ENCODE measurements at regions not wholly inside any gene's neighbourhood (a gene's known extent, or its start where the extent isn't known, plus 50 kb on each side); places are given as distances from the start of the nearest gene placed in this dataset.

DNA sequence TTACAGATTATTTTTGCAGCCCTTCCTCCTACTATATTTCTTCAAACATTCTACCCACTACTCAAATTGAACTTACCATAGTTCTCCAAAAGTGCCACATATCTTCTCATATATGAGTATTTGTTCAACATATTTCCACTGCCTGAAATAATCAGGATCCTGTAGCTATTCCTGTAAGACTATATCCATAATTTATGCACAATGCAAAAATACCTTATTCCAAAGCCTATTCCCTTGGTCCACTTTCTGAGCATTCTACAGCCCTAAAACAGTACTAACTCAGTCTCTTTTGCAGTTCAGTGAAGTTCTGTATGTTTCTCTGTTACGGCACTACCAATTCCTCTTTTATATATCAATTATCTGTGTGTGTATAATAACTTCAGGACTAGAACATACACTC lies 1283.7 kb upstream of the ADGRL2 start:
- H3K27me3 ChIP-seq (ENCODE audit: control insufficient read depth, insufficient read depth, low read length, poor library complexity, severe bottlenecking), result no peaks in the 10 kb centered on the region
- H3K9me3 ChIP-seq (ENCODE audit: control insufficient read depth, low read length), result no peaks in the 10 kb centered on the region
- H3K4me3 ChIP-seq (ENCODE audit: insufficient read depth, low read depth, low read length), result no peak overlapping the region
- H3K4me1 ChIP-seq (ENCODE audit: control insufficient read depth, insufficient read depth, low read length), result no peaks in the 10 kb centered on the region
- H3K27ac ChIP-seq (ENCODE audit: insufficient read depth, low read depth, low read length, poor library complexity, severe bottlenecking), result no peak overlapping the region
- WGBS, 2 experiments, result no CpG with 5 or more reads among the region's 1 CpG
- H3K36me3 ChIP-seq (ENCODE audit: control insufficient read depth, insufficient read depth, low read length), result no peaks in the 10 kb centered on the region

DNA sequence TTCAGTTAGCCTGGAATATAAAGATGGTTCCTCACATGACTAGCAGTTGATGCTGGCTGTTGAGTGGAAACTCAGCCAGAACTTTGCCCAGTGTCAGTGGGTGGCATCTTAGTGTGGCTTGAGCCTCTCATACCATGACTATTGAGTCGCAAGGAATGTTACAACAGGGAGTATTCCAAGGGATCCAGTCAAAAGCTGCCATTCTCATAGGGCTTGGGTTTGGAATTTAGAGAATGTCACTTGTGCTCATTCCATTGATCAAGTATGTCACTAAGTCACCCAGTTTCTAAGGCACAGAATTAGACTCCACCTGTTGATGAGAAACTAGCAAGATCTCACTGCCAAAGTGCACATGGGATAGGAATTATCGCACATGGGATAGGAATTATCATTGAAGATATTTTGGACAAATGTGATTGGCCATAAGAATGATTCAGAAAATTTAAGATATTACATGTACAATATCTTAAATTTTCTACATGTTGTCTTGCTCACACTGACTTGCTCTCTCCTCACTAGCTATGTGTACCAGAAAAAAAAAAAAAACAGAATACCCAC lies 1290.7 kb upstream of the ADGRL2 start:
- Histone ChIP-seq H3K4me1 (ENCODE audit: control insufficient read depth, insufficient read depth, low read length) (no peaks in the 10 kb centered on the region), H3K27me3 (ENCODE audit: control insufficient read depth, insufficient read depth, low read length, poor library complexity, severe bottlenecking) (no peaks in the 10 kb centered on the region), H3K27ac (ENCODE audit: insufficient read depth, low read depth, low read length, poor library complexity, severe bottlenecking) (no peak overlapping the region), H3K36me3 (ENCODE audit: control insufficient read depth, insufficient read depth, low read length) (no peaks in the 10 kb centered on the region), H3K9me3 (ENCODE audit: control insufficient read depth, low read length) (no peaks in the 10 kb centered on the region), H3K4me3 (ENCODE audit: insufficient read depth, low read depth, low read length) (no peak overlapping the region)
- WGBS, 2 experiments, result 62 to 73% methylated on average over 1 to 2 of the region's 2 CpGs

DNA sequence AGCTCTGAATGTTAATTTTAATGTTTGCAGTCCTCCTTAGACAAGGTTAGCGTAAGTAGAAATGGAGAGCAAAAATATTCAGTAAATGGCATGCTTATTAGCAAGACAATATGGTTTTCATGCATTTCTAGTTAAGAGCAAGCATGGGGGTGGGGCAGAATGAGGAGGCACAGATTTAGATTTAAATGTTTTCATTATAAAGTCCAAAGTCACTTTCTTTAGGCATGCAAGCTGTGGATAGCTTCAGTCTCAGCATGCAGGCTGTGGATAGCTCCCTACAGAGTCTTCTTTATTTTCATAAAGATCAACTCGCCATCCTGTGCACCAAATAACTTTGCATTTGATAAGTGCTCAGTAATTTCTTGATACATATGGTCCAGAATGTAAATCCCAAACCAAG lies 1294.5 kb upstream of the ADGRL2 start:
- 77 to 91% methylated on average over 2 of the region's 2 CpGs for WGBS, 2 experiments

DNA sequence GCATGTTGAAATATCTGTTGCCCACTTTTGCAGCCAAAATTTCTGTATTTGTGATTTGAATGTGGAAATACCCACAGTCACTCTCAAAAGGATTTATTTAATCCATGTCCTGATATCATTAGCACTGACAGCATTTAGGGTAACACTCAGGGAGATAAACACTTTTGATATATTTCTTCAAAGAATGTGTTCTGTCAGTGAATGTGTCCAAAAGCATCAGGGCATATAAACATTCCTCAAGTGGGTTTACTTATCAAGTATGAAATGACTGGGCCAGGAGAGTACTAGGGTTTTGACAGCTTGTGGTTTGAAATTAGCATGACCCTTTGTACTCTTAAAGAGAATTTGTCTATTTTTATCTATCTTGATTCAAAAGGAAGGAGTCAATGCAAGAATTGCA lies 1302.1 kb upstream of the ADGRL2 start:
- no peaks in the 10 kb centered on the region for H3K4me1 ChIP-seq (ENCODE audit: control insufficient read depth, insufficient read depth, low read length)
- H3K9me3 ChIP-seq (ENCODE audit: control insufficient read depth, low read length), result no peaks in the 10 kb centered on the region
- no peaks in the 10 kb centered on the region for H3K27me3 ChIP-seq (ENCODE audit: control insufficient read depth, insufficient read depth, low read length, poor library complexity, severe bottlenecking)
- no peak overlapping the region for H3K27ac ChIP-seq (ENCODE audit: insufficient read depth, low read depth, low read length, poor library complexity, severe bottlenecking)
- no peaks in the 10 kb centered on the region for H3K36me3 ChIP-seq (ENCODE audit: control insufficient read depth, insufficient read depth, low read length)
- H3K4me3 ChIP-seq (ENCODE audit: insufficient read depth, low read depth, low read length), result no peak overlapping the region

More for the DNA sequence above, 1294.5 kb upstream of the ADGRL2 start:
- Histone ChIP-seq H3K36me3 (ENCODE audit: control insufficient read depth, insufficient read depth, low read length) (no peaks in the 10 kb centered on the region), H3K4me3 (ENCODE audit: insufficient read depth, low read depth, low read length) (no peak overlapping the region), H3K27ac (ENCODE audit: insufficient read depth, low read depth, low read length, poor library complexity, severe bottlenecking) (no peak overlapping the region), H3K27me3 (ENCODE audit: control insufficient read depth, insufficient read depth, low read length, poor library complexity, severe bottlenecking) (no peaks in the 10 kb centered on the region), H3K4me1 (ENCODE audit: control insufficient read depth, insufficient read depth, low read length) (no peaks in the 10 kb centered on the region), H3K9me3 (ENCODE audit: control insufficient read depth, low read length) (no peaks in the 10 kb centered on the region)

DNA sequence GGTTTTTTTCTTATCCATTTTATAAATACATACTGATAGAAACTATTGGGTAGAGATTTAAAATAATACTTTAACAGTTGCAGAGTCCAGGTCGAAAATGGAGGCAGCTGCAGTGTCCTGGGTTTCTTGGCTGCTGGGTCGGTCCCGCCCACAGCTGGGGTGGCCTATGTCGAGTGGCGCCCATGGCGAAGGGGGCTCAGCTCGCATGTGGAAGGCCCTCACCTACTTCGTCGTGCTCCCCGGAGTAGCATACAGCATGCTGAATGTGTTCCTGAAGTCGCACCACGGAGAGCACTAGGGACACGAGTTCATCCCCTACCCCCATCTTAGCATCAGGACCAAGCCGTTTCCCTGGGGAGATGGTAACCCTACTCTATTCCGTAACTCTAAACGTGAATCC lies 1304.9 kb upstream of the ADGRL2 start:
- WGBS, 2 experiments, result 93 to 96% methylated on average over 16 of the region's 16 CpGs
- H3K4me3 ChIP-seq (ENCODE audit: insufficient read depth, low read depth, low read length), result no peak overlapping the region
- H3K27me3 ChIP-seq (ENCODE audit: control insufficient read depth, insufficient read depth, low read length, poor library complexity, severe bottlenecking), result no peaks in the 10 kb centered on the region
- H3K4me1 ChIP-seq (ENCODE audit: control insufficient read depth, insufficient read depth, low read length), result no peaks in the 10 kb centered on the region
- no peaks in the 10 kb centered on the region for H3K36me3 ChIP-seq (ENCODE audit: control insufficient read depth, insufficient read depth, low read length)
- H3K27ac ChIP-seq (ENCODE audit: insufficient read depth, low read depth, low read length, poor library complexity, severe bottlenecking), result no peak overlapping the region
- H3K9me3 ChIP-seq (ENCODE audit: control insufficient read depth, low read length), result no peaks in the 10 kb centered on the region

DNA sequence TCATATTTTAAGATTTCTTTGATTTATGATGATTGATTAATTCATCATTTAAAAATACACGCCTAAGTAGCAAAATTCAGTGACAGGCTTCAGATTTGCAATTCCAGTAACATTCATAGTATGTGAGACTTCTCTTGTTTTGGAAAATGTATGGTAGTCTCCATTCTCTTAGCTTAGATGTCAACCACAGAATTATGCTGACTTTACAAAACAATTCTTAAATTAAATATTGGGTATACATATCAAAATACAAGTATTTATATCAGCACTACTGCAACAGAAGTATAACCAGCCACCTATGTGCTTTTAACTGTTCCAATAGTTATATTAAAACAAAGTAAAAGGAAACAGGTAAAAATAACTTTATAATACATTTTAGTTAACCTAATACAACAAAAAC lies 1328.6 kb upstream of the ADGRL2 start:
- H3K4me1 ChIP-seq (ENCODE audit: control insufficient read depth, insufficient read depth, low read length), result no peaks in the 10 kb centered on the region
- H3K9me3 ChIP-seq (ENCODE audit: control insufficient read depth, low read length), result no peaks in the 10 kb centered on the region
- no peak overlapping the region for H3K27ac ChIP-seq (ENCODE audit: insufficient read depth, low read depth, low read length, poor library complexity, severe bottlenecking)

DNA sequence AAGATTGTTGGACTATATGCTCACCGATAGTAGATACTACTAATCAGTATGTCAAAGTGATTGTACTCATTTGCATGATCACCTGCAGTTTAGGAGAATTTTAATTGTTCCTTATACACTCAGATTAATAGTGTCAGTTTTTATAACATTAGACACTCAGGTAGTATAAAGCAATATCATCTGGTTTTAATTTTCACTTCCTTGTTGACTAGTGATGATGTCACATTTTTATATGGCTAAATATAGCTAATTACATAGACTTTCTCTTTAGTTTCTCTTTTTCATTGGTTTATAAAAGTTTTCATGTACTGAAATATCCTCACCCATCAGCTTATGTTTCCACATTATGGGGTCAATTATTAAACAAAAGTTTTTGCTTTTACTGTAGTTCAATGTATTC lies 1332.4 kb upstream of the ADGRL2 start:
- WGBS, 2 experiments, result 86 to 100% methylated on average over 1 of the region's 1 CpG
- Histone ChIP-seq H3K4me1 (ENCODE audit: control insufficient read depth, insufficient read depth, low read length) (no peaks in the 10 kb centered on the region), H3K9me3 (ENCODE audit: control insufficient read depth, low read length) (no peaks in the 10 kb centered on the region), H3K4me3 (ENCODE audit: insufficient read depth, low read depth, low read length) (no peak overlapping the region), H3K27ac (ENCODE audit: insufficient read depth, low read depth, low read length, poor library complexity, severe bottlenecking) (no peak overlapping the region), H3K36me3 (ENCODE audit: control insufficient read depth, insufficient read depth, low read length) (no peaks in the 10 kb centered on the region), H3K27me3 (ENCODE audit: control insufficient read depth, insufficient read depth, low read length, poor library complexity, severe bottlenecking) (no peaks in the 10 kb centered on the region)

More for the DNA sequence above, 1328.6 kb upstream of the ADGRL2 start:
- 100% methylated on average over 1 of the region's 1 CpG for WGBS, 2 experiments
- Histone ChIP-seq H3K36me3 (ENCODE audit: control insufficient read depth, insufficient read depth, low read length) (no peaks in the 10 kb centered on the region), H3K27me3 (ENCODE audit: control insufficient read depth, insufficient read depth, low read length, poor library complexity, severe bottlenecking) (no peaks in the 10 kb centered on the region), H3K4me3 (ENCODE audit: insufficient read depth, low read depth, low read length) (no peak overlapping the region)

DNA sequence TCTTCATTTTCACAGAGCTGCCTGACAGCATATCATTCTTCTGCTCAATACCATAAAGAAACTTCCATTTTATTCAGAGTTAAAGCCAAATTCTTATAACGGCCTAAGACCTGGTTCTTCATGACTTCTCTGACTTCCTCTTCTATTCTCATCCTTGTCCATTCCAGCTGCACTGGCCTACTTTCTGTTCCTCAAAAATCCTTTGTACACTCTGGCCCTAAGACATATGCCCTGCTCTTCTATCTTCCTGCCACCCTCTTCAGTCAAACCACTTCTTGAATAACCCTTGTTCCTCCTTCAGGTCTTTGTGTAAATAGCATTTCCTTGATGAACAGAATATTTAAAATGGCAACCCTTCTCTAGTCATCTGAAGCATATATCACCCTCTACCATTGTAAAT lies 1338.7 kb upstream of the ADGRL2 start:
- H3K4me3 ChIP-seq (ENCODE audit: insufficient read depth, low read depth, low read length), result no peak overlapping the region
- H3K27me3 ChIP-seq (ENCODE audit: control insufficient read depth, insufficient read depth, low read length, poor library complexity, severe bottlenecking), result no peaks in the 10 kb centered on the region
- no peaks in the 10 kb centered on the region for H3K36me3 ChIP-seq (ENCODE audit: control insufficient read depth, insufficient read depth, low read length)
- H3K4me1 ChIP-seq (ENCODE audit: control insufficient read depth, insufficient read depth, low read length), result peaks cover 6% of the 10 kb centered on the region
- no peak overlapping the region for H3K27ac ChIP-seq (ENCODE audit: insufficient read depth, low read depth, low read length, poor library complexity, severe bottlenecking)
- 95 to 96% methylated on average over 1 of the region's 1 CpG for WGBS, 2 experiments
- H3K9me3 ChIP-seq (ENCODE audit: control insufficient read depth, low read length), result no peaks in the 10 kb centered on the region

DNA sequence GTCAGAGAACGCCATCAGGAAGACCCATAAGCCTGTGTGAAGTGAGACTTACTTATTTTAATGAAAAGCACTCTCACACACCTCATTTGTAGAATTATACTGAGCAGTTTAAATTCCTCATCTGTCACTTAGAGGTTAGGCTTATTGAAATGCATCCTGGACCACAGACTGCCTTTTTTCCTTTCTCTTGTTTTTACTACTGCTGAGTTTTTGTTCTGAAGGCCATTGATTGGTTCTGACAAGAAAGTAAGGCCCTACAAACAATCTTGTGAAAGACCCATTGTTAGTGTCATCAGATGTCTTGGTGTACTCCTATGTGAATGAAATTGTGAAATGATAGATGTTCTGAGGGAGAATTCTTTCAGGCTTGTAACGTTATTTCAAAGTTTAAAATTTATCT lies 1343.3 kb upstream of the ADGRL2 start:
- Histone ChIP-seq H3K27me3 (ENCODE audit: control insufficient read depth, insufficient read depth, low read length, poor library complexity, severe bottlenecking) (no peaks in the 10 kb centered on the region), H3K36me3 (ENCODE audit: control insufficient read depth, insufficient read depth, low read length) (no peaks in the 10 kb centered on the region), H3K9me3 (ENCODE audit: control insufficient read depth, low read length) (no peaks in the 10 kb centered on the region), H3K4me1 (ENCODE audit: control insufficient read depth, insufficient read depth, low read length) (peaks cover 11% of the 10 kb centered on the region), H3K27ac (ENCODE audit: insufficient read depth, low read depth, low read length, poor library complexity, severe bottlenecking) (no peak overlapping the region), H3K4me3 (ENCODE audit: insufficient read depth, low read depth, low read length) (no peak overlapping the region)
- 20 to 67% methylated on average over 1 of the region's 2 CpGs for WGBS, 2 experiments

DNA sequence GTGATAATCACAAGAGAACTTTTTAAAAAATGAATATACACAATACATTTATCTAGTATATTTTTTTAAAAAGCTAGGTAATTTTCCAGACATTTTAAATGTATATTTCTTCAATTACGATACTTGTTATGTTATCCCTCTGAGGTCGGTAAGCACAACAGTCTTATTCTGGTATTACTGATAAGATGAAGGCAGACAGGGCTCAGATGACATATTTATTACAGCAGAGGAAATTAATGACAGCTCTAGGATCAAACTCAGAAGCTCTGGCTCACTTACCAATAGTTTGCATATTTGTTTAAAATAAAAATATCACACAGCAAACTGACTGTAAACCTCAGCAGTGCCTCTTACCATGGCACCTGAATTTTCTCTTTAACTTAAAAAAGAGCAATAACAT lies 1347.0 kb upstream of the ADGRL2 start:
- Histone ChIP-seq H3K27ac (ENCODE audit: insufficient read depth, low read depth, low read length, poor library complexity, severe bottlenecking) (no peak overlapping the region), H3K4me1 (ENCODE audit: control insufficient read depth, insufficient read depth, low read length) (peaks cover 11% of the 10 kb centered on the region), H3K9me3 (ENCODE audit: control insufficient read depth, low read length) (no peaks in the 10 kb centered on the region), H3K36me3 (ENCODE audit: control insufficient read depth, insufficient read depth, low read length) (no peaks in the 10 kb centered on the region), H3K4me3 (ENCODE audit: insufficient read depth, low read depth, low read length) (no peak overlapping the region), H3K27me3 (ENCODE audit: control insufficient read depth, insufficient read depth, low read length, poor library complexity, severe bottlenecking) (no peaks in the 10 kb centered on the region)
- WGBS, 2 experiments, result 100% methylated on average over 2 of the region's 2 CpGs

DNA sequence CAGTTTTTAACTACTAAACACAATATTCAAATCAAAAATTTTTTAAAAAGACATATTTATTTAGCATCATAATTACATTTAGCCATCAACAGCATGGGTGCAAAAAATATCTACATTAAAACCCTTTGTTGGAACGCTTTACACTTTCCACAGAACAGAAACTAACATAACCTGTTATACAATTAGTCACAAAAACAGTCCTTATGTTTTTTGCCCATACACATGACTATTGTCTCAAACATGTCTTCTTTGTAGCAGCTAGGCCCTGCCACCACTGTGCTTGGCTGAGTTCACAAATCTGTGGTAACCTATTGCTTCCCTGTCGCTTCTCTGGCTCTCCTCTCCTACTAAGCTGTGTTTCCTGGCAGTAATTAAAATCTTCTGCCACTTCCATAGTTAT lies 1350.0 kb upstream of the ADGRL2 start:
- no peak overlapping the region for H3K27ac ChIP-seq (ENCODE audit: insufficient read depth, low read depth, low read length, poor library complexity, severe bottlenecking)
- WGBS, 2 experiments, result 94 to 95% methylated on average over 2 of the region's 2 CpGs
- H3K27me3 ChIP-seq (ENCODE audit: control insufficient read depth, insufficient read depth, low read length, poor library complexity, severe bottlenecking), result no peaks in the 10 kb centered on the region
- H3K9me3 ChIP-seq (ENCODE audit: control insufficient read depth, low read length), result no peaks in the 10 kb centered on the region
- no peak overlapping the region for H3K4me3 ChIP-seq (ENCODE audit: insufficient read depth, low read depth, low read length)
- H3K4me1 ChIP-seq (ENCODE audit: control insufficient read depth, insufficient read depth, low read length), result no peaks in the 10 kb centered on the region
- no peaks in the 10 kb centered on the region for H3K36me3 ChIP-seq (ENCODE audit: control insufficient read depth, insufficient read depth, low read length)
